GM23338 (cell line): ENCODE measurements at regions not wholly inside any gene's neighbourhood (a gene's known extent, or its start where the extent isn't known, plus 50 kb on each side); places are given as distances from the start of the nearest gene placed in this dataset.

ENCODE experiments used
- ATAC-seq: fragments of 200-7000 bp; cut with Tn5 transposase; 3 replicates; pipeline ENCODE4 v1.9.1; 2020
- DNase-seq: peaks from one replicate; pipeline ENCODE4 v3.0.0-alpha.2; 2015; ENCODE audit warnings: low spot score
- H2AFZ ChIP-seq: fragments of 200-600 bp; sonication (generic); 2 replicates; pipeline ENCODE4 v1.8.0; 2016; ENCODE audit warnings: antibody characterized with exemption, mild to moderate bottlenecking, moderate library complexity
- H3F3A ChIP-seq: fragments of 200-600 bp; sonication (generic); replicated peaks from 2 replicates; pipeline ENCODE4 v1.8.0; 2017; ENCODE audit warnings: antibody characterized with exemption, mixed run types, low read depth
- H3K27ac ChIP-seq: fragments of 200-600 bp; sonication (generic); 2 replicates; pipeline ENCODE4 v1.6.1; 2016; ENCODE audit warnings: low read depth
- H3K27me3 ChIP-seq: fragments of 200-600 bp; sonication (generic); 2 replicates; pipeline ENCODE4 v1.8.0; 2016; ENCODE audit warnings: mild to moderate bottlenecking, mixed run types, moderate library complexity; ENCODE audit not compliant: insufficient read depth
- H3K36me3 ChIP-seq: fragments of 200-600 bp; sonication (generic); 2 replicates; pipeline ENCODE4 v1.8.0; 2016; ENCODE audit warnings: mild to moderate bottlenecking; ENCODE audit not compliant: insufficient read depth
- H3K4me1 ChIP-seq: fragments of 200-600 bp; sonication (generic); 2 replicates; pipeline ENCODE4 v1.8.0; 2016; ENCODE audit warnings: mild to moderate bottlenecking, moderate library complexity; ENCODE audit not compliant: insufficient read depth
- H3K4me2 ChIP-seq: fragments of 200-600 bp; sonication (generic); 2 replicates; pipeline ENCODE4 v1.7.1; 2017; ENCODE audit warnings: mixed run types
- H3K4me3 ChIP-seq: fragments of 200-600 bp; sonication (generic); 2 replicates; pipeline ENCODE4 v1.6.1; 2016; ENCODE audit warnings: mixed run types
- H3K79me2 ChIP-seq: fragments of 200-600 bp; sonication (generic); replicated peaks from 2 replicates; pipeline ENCODE4 v1.8.0; 2017; ENCODE audit warnings: mild to moderate bottlenecking; ENCODE audit not compliant: insufficient read depth
- H3K9me2 ChIP-seq: fragments of 200-600 bp; sonication (generic); 2 replicates; pipeline ENCODE4 v1.8.0; 2017; ENCODE audit not compliant: insufficient read depth
- H4K20me1 ChIP-seq: fragments of 200-600 bp; sonication (generic); replicated peaks from 2 replicates; pipeline ENCODE4 v1.8.0; 2017; ENCODE audit warnings: mild to moderate bottlenecking; ENCODE audit not compliant: insufficient read depth
- H3K27ac Mint-ChIP-seq: 2 replicates; pipeline ENCODE4 v1.8.0; 2020; ENCODE audit warnings: inconsistent platforms, mild to moderate bottlenecking, moderate library complexity, mixed read lengths
- H3K27me3 Mint-ChIP-seq: 3 replicates; pipeline ENCODE4 v1.8.0; 2022; ENCODE audit warnings: low read depth, mild to moderate bottlenecking, moderate library complexity, mixed read lengths, inconsistent platforms; ENCODE audit not compliant: insufficient read depth, poor library complexity
- H3K36me3 Mint-ChIP-seq: 3 replicates; pipeline ENCODE4 v1.8.0; 2021; ENCODE audit warnings: low read depth, mild to moderate bottlenecking, inconsistent platforms, moderate library complexity, mixed read lengths
- H3K4me1 Mint-ChIP-seq: 3 replicates; pipeline ENCODE4 v1.8.0; 2020; ENCODE audit warnings: mild to moderate bottlenecking, inconsistent platforms, mixed read lengths
- H3K4me3 Mint-ChIP-seq: 3 replicates; pipeline ENCODE4 v1.8.0; 2021; ENCODE audit warnings: moderate library complexity, mild to moderate bottlenecking, inconsistent platforms, mixed read lengths
- H3K9me3 Mint-ChIP-seq: 3 replicates; pipeline ENCODE4 v1.8.0; 2020; ENCODE audit warnings: moderate library complexity, mild to moderate bottlenecking, inconsistent platforms, mixed read lengths
- CREB1 ChIP-seq: fragments of 250-450 bp; sonication (Bioruptor Pico); IDR thresholded peaks from 2 replicates; pipeline ENCODE4 v1.5.0; 2020; ENCODE audit warnings: low read depth, mild to moderate bottlenecking, moderate library complexity
- CTCF ChIP-seq, 2 experiments: fragments of 200-600 bp in 1 of 2; sonication (generic) in 1 of 2; conservative IDR thresholded peaks; 2 replicates each; pipeline versions ENCODE4 v1.5.1 to v1.6.1; 2016 to 2017; ENCODE audit warnings: antibody characterized with exemption in 2 of 2, low read depth in 2 of 2, mild to moderate bottlenecking in 2 of 2, moderate library complexity in 1 of 2
- EZH2 ChIP-seq: fragments of 200-600 bp; sonication (generic); IDR thresholded peaks from one replicate; pipeline ENCODE4 v1.8.0; 2017; ENCODE audit warnings: antibody characterized with exemption, mild to moderate bottlenecking, low read depth; ENCODE audit not compliant: unreplicated experiment
- EZH2phosphoT487 ChIP-seq: fragments of 200-600 bp; sonication (generic); IDR thresholded peaks from one replicate; pipeline ENCODE4 v1.8.1; 2018; ENCODE audit warnings: antibody characterized with exemption; ENCODE audit not compliant: unreplicated experiment
- JUNB ChIP-seq: IDR thresholded peaks from one replicate; pipeline ENCODE4 v1.6.1; 2016; ENCODE audit warnings: antibody characterized with exemption; ENCODE audit not compliant: unreplicated experiment
- NANOG ChIP-seq: IDR thresholded peaks from 2 replicates; pipeline ENCODE4 v1.6.1; 2016; ENCODE audit warnings: antibody characterized with exemption, borderline replicate concordance
- POLR2AphosphoS5 ChIP-seq: IDR thresholded peaks from 2 replicates; pipeline ENCODE4 v1.6.1; 2016; ENCODE audit warnings: antibody characterized with exemption, low read depth
- REST ChIP-seq: IDR thresholded peaks from one replicate; pipeline ENCODE4 v1.6.1; 2018; ENCODE audit warnings: antibody characterized with exemption; ENCODE audit not compliant: unreplicated experiment
- STAT1 ChIP-seq: IDR thresholded peaks from one replicate; pipeline ENCODE4 v1.6.1; 2016; ENCODE audit warnings: antibody characterized with exemption; ENCODE audit not compliant: unreplicated experiment
- ZNF114 ChIP-seq: fragments of 250-450 bp; sonication (Bioruptor Pico); IDR thresholded peaks from 2 replicates; pipeline ENCODE4 v1.5.0; 2020; ENCODE audit warnings: mild to moderate bottlenecking, moderate library complexity
- ZNF331 ChIP-seq: fragments of 250-450 bp; sonication (Bioruptor Pico); IDR thresholded peaks from 2 replicates; pipeline ENCODE4 v1.5.0; 2020; ENCODE audit warnings: low read depth, mild to moderate bottlenecking, moderate library complexity
- TF ChIP-seq, protein P1 (sequence below): fragments of 250-450 bp; sonication (Bioruptor Pico); IDR thresholded peaks from 2 replicates; pipeline ENCODE4 v1.5.0; 2020; ENCODE audit warnings: mild to moderate bottlenecking, moderate library complexity
- TF ChIP-seq, protein P2 (sequence below): IDR thresholded peaks from 2 replicates; pipeline ENCODE4 v1.6.1; 2016; ENCODE audit warnings: antibody characterized with exemption

- H4K20me1 ChIP-seq, result no peaks in the 10 kb centered on the region
- no peak overlapping the region for H3K27ac Mint-ChIP-seq
- H3K4me1 Mint-ChIP-seq, result no peaks in the 10 kb centered on the region
- H2AFZ ChIP-seq, result no peak overlapping the region
- H3K4me1 ChIP-seq, result no peaks in the 10 kb centered on the region
- no peaks in the 10 kb centered on the region for H3K36me3 ChIP-seq
- ATAC-seq, result no peak
- H3K4me2 ChIP-seq, result no peak overlapping the region
- no peaks in the 10 kb centered on the region; the same call in 1 of the 2 replicates for H3K9me2 ChIP-seq
- H3K4me3 Mint-ChIP-seq, result no peak overlapping the region
- no peaks in the 10 kb centered on the region for H3K79me2 ChIP-seq
- H3K27me3 ChIP-seq, result no peaks in the 10 kb centered on the region
- H3F3A ChIP-seq, result no peaks in the 10 kb centered on the region
- H3K36me3 Mint-ChIP-seq, result peaks cover 15% of the 10 kb centered on the region; the same call in 2 of the 3 replicates
- no peak overlapping the region for H3K27ac ChIP-seq
- no peaks in the 10 kb centered on the region for H3K27me3 Mint-ChIP-seq
- H3K4me3 ChIP-seq, result no peak overlapping the region
- H3K9me3 Mint-ChIP-seq, result peaks cover 15% of the 10 kb centered on the region
- DNase-seq, result no peak
- TF ChIP-seq JUNB (no peak), EZH2phosphoT487 (no peak), CREB1 (CRISPR knock-in tag) (no peak), CTCF (conservative IDR thresholded peaks at IDR 0.05; ENCODE audit: low read depth in 2 of 2) (no peak), ZNF114 (CRISPR knock-in tag) (no peak), REST (no peak), POLR2AphosphoS5 (no peak), NANOG (no peak), EZH2 (no peak), STAT1 (no peak), ZNF331 (CRISPR knock-in tag) (no peak)
- TF ChIP-seq, protein P1, sequence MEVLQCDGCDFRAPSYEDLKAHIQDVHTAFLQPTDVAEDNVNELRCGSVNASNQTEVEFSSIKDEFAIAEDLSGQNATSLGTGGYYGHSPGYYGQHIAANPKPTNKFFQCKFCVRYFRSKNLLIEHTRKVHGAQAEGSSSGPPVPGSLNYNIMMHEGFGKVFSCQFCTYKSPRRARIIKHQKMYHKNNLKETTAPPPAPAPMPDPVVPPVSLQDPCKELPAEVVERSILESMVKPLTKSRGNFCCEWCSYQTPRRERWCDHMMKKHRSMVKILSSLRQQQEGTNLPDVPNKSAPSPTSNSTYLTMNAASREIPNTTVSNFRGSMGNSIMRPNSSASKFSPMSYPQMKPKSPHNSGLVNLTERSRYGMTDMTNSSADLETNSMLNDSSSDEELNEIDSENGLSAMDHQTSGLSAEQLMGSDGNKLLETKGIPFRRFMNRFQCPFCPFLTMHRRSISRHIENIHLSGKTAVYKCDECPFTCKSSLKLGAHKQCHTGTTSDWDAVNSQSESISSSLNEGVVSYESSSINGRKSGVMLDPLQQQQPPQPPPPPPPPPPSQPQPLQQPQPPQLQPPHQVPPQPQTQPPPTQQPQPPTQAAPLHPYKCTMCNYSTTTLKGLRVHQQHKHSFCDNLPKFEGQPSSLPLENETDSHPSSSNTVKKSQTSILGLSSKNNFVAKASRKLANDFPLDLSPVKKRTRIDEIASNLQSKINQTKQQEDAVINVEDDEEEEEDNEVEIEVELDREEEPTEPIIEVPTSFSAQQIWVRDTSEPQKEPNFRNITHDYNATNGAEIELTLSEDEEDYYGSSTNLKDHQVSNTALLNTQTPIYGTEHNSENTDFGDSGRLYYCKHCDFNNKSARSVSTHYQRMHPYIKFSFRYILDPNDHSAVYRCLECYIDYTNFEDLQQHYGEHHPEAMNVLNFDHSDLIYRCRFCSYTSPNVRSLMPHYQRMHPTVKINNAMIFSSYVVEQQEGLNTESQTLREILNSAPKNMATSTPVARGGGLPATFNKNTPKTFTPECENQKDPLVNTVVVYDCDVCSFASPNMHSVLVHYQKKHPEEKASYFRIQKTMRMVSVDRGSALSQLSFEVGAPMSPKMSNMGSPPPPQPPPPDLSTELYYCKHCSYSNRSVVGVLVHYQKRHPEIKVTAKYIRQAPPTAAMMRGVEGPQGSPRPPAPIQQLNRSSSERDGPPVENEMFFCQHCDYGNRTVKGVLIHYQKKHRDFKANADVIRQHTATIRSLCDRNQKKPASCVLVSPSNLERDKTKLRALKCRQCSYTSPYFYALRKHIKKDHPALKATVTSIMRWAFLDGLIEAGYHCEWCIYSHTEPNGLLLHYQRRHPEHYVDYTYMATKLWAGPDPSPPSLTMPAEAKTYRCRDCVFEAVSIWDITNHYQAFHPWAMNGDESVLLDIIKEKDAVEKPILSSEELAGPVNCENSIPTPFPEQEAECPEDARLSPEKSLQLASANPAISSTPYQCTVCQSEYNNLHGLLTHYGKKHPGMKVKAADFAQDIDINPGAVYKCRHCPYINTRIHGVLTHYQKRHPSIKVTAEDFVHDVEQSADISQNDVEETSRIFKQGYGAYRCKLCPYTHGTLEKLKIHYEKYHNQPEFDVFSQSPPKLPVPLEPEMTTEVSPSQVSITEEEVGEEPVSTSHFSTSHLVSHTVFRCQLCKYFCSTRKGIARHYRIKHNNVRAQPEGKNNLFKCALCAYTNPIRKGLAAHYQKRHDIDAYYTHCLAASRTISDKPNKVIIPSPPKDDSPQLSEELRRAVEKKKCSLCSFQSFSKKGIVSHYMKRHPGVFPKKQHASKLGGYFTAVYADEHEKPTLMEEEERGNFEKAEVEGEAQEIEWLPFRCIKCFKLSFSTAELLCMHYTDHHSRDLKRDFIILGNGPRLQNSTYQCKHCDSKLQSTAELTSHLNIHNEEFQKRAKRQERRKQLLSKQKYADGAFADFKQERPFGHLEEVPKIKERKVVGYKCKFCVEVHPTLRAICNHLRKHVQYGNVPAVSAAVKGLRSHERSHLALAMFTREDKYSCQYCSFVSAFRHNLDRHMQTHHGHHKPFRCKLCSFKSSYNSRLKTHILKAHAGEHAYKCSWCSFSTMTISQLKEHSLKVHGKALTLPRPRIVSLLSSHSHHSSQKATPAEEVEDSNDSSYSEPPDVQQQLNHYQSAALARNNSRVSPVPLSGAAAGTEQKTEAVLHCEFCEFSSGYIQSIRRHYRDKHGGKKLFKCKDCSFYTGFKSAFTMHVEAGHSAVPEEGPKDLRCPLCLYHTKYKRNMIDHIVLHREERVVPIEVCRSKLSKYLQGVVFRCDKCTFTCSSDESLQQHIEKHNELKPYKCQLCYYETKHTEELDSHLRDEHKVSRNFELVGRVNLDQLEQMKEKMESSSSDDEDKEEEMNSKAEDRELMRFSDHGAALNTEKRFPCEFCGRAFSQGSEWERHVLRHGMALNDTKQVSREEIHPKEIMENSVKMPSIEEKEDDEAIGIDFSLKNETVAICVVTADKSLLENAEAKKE, result no peak
- TF ChIP-seq, protein P2, sequence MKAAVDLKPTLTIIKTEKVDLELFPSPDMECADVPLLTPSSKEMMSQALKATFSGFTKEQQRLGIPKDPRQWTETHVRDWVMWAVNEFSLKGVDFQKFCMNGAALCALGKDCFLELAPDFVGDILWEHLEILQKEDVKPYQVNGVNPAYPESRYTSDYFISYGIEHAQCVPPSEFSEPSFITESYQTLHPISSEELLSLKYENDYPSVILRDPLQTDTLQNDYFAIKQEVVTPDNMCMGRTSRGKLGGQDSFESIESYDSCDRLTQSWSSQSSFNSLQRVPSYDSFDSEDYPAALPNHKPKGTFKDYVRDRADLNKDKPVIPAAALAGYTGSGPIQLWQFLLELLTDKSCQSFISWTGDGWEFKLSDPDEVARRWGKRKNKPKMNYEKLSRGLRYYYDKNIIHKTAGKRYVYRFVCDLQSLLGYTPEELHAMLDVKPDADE, result no peak
Observed at GRCh38 chr18:28946471-28946870, 769.5 kb upstream of the CDH2 start.
